NOMO-1 (cell line): ENCODE measurements at regions not wholly inside any gene's neighbourhood (a gene's known extent, or its start where the extent isn't known, plus 50 kb on each side); places are given as distances from the start of the nearest gene placed in this dataset.
"Not testable (repeated sequence)": the region's sequence is repeated elsewhere in the genome, so short reads cannot be mapped to it uniquely, and the experiment has no call there.

Experiments used
- DNase-seq, 2 experiments: peaks; one replicate each; lab custom pipeline; 2025; ENCODE audit not compliant: unreplicated experiment in 2 of 2; lab: John Stamatoyannopoulos, UW

GRCh38 chr2:84057917-84058560, 401.0 kb downstream of the SUCLG1 start:
- DNase-seq = no peak

GRCh38 chr2:84055816-84056215, 403.3 kb downstream of the SUCLG1 start:
- no peak for DNase-seq

DNA sequence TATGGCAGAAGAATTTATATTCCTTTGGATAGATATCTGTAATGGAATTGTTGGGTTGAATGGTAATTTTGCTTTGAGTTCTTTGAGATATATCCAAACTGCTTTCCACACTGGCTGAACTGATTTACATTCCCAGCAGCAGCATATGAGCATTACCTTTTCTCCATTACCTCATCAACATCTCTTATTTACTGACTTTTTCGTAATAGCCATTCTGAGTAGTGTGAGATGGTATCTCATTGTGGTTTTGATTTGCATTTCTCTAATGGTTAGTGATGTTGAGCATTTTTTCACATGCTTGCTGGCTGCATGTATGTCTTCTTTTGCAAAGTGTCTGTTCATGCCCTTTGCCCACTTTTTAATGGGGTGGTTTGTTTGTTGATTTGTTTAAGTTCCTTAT, 404.5 kb downstream of the SUCLG1 start:
- not testable (repeated sequence) for DNase-seq

DNA sequence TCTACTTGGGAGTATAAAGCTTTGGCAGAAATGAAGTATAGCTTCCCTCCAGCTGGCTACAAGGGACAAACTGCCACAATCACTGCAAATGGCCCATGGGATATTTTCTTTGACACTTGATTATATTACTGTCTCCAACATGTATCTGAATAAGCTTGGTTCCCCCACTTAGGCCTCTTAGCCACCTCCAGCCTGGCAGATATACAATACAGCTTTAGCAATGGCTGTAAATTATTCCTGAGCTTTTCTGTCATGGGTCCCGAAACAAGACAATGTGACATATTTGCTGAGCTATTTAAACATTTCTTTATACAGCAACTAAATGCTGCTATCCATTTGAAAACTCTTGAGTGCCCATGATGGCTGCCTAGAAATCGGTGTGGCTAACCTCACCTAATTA, 406.2 kb downstream of the SUCLG1 start:
- DNase-seq = no peak

DNA sequence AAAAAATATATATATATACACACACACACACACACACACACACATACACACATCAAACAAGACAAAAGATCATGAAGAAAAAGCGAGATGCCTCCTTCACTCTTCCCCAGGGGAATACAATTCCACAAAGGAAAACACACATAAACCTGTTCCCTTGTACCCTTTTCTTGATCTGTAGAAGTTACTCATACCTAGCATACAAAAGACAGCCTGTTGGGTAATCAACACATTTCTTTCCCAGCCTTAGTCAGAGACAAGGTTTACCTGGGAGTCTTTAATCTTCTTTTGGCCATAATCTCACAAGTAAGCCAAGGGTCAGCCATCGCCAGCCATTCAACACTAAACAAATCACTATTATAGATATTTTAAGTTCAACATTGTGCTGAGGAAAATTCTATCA, 407.0 kb downstream of the SUCLG1 start:
- no peak for DNase-seq

- no peak for DNase-seq
Observed at GRCh38 chr2:84048964-84049363, 410.1 kb downstream of the SUCLG1 start.

DNA sequence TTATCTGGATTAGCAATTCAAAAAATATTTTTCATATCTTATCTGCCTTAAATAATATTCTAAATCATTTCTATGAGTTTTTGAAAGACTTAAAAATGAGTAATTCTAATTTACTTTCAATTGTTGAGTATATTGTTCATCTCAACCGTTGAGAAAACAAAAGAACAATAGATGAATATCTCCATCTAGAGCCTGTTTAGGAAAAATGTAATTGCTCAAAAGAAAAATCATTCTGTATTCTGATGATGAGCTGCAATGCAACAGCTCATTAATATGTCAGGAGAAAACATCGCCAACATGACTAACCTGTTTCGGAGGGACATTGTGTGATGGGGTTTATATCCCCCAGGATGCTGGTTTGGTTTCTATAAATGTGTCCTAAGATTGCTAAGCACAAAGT, 417.6 kb downstream of the SUCLG1 start:
- no peak for DNase-seq

DNA sequence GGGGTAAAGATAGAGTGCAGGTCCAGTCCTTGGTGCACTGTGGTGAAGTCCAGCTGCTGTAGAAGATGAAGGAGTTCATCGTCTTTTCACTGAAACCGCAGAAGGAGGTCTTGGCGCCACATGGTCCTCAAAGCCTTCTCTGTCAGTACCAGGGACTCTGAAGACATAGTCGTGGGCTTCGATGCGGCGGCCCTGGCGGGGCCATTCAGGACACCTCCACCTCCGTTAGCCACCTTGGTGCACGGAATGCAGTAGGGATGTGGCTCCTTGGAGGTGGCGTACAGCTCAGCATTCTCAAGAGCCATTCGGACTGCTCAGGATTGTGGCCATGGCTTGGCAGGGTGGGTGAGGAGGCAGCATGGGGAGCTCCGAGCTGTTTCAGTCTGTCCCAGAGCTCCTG, 418.8 kb downstream of the SUCLG1 start:
- DNase-seq = no peak

DNA sequence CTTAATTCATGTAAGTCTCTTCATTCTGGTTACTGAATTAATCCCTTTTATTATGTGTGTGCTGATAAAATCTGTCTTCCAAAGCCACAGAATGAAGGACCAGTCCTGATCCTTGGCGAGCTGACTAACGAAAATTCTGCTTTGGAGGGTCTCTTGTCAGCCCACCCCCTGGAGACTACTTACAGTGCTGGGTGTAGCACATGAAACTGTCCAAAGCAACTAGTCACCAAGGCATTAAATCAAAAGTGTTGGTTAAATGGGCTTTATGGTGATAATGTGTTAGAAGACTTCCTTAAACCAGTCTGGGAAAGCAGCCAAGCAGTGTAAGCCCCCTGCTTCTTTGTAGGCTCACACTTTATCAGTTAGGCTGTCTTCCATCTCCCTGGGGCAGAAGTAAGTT, 420.2 kb downstream of the SUCLG1 start:
- DNase-seq = no peak

GRCh38 chr2:84033347-84033974, 425.6 kb downstream of the SUCLG1 start:
- no peak for DNase-seq

DNA sequence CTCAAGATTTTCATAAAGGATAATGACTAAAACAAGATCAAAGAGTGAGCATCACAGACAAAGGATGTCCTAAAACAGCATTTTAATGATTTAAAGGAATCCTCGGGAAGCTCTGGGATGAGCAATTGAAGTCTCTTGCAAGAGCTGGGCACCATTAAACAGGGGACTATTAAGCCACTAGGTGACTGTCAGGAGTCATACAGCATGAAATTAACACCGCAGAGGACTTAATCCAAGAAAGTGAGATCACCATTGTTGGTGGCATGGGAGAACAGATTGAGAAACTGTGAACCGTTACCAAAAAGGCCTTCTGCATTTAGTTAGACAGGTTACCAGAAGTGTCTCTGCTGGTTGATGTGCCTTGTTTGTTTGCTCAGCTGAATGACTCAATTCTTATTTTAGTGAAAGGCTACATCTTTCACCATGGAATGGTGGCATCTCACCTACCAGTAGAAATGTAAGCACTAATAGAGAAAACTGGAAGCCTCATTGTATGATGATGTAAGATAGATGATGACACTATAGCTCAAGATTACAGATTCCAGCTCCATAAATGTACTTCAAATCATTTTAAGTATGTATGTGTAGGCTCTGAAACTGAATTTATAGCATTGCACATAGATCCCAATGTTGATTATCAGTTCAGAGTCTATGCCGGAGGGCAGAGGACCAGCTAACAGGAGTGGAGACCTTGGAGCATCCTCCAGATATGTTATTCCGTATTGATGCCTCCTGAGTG, 427.6 kb downstream of the SUCLG1 start:
- DNase-seq = no peak

DNA sequence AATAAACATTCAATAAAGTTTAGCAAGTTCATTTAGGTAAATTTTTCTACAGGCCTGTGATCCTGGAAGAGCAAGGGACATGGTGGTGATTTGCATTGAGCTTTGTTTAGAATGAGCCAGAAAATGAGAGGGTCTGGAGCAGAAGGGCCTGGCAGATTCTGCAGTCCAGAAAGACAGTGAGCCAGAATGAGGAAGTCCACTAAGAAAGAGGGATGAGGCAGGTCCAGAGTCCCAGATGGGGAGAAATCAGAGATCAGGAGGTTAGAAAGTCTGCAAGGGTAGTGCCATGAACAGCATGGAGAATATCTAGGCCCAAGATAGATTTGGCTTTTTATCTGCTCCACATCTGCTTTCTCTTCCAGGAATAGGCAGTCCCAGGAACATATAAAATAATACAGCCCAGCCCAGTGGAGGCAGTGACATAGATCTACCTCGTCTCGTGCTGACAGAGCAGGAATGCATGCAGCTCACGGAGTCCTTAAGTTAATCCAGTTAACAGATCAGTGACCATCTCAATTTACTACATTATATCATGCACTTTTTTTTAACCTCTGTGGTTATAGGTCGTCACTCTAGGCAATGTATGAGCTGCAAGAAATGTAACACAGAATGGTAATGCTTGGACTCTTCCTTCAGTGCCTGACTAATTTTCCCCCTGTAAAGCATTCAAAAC, 429.0 kb downstream of the SUCLG1 start:
- DNase-seq = no peak

GRCh38 chr2:84026818-84027217, 432.3 kb downstream of the SUCLG1 start:
- no peak for DNase-seq

DNA sequence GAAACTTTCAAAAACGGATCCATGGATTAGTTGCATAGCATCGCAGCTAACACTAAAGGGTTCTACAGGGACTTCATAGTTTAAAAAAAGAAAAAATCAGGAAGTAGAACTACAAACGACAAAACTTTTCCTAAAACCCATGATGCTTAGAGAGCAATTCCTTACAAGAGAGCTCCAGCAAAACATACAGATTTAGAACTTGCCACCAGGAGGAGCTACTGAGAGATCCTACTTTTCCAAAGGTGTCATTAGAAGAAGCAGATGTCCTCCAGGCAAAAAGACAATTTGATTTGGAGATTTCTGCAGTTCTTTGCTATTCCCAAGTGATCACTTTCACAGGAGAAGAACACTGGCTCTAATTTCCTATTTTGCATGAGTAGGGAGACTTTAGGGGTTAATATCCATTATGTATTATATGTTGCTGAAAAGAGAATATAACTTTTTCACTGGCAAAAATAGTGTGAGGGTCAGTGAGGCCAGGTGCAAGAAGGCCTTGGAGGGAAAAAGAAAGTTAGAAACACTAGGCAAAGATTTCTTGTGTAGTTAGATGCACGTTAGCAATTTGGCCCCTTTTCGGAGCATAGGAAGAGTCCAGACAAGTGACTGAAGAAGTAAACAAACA, 436.2 kb downstream of the SUCLG1 start:
- DNase-seq = peak in 1 of 2 experiments; percentile 22

GRCh38 chr2:84017010-84017409, 442.1 kb downstream of the SUCLG1 start:
- no peak for DNase-seq

GRCh38 chr2:84016183-84016582, 442.9 kb downstream of the SUCLG1 start:
- no peak for DNase-seq

- DNase-seq = no peak
Observed at GRCh38 chr2:83997889-83998288, 461.2 kb downstream of the SUCLG1 start.

GRCh38 chr2:83994633-83995179, 464.4 kb downstream of the SUCLG1 start:
- no peak for DNase-seq

GRCh38 chr2:83993873-83994632, 465.0 kb downstream of the SUCLG1 start:
- no peak for DNase-seq

DNA sequence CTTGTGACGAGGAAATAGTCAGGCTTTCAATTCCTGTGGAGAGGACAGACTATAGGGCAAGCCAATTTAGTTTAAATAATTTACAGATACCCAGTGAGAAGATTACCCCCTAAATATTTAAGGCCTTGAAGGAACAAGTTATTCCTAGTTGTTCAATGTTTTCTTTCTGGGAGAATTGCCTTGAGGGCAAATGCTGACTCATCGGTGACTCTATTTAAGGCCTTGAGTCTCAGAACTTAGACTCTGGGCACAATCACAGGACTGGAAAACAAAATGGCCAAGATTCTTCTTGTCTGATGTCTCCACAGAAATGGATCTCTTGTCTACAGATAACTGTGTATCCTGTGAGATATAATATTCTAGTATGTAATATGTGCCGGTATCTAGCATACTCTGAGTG, 467.1 kb downstream of the SUCLG1 start:
- no peak for DNase-seq
